ENCODE measurements at regions not wholly inside any gene's neighbourhood (a gene's known extent, or its start where the extent isn't known, plus 50 kb on each side); places are given as distances from the start of the nearest gene placed in this dataset.

GRCh38 chr4:157587681-157588423 is 367.3 kb downstream of the GRIA2 start:
- TF ChIP-seq CTCF (IDR thresholded peaks at IDR 0.05) (no peak), EZH2 (IDR thresholded peaks at IDR 0.05; ENCODE audit: borderline replicate concordance, insufficient read depth, low read depth, low read length, poor library complexity, severe bottlenecking) (no peak)

All from B cell (primary cell).